ENCODE measurements at regions not wholly inside any gene's neighbourhood (a gene's known extent, or its start where the extent isn't known, plus 50 kb on each side); places are given as distances from the start of the nearest gene placed in this dataset.

- no peak for DNase-seq
- Mint-ChIP-seq H3K36me3 (ENCODE audit: low read depth) (no peaks in the 10 kb centered on the region), H3K27me3 (ENCODE audit: low read depth, poor library complexity) (no peaks in the 10 kb centered on the region), H3K4me3 (no peak overlapping the region), H3K9me3 (no peaks in the 10 kb centered on the region), H3K27ac (no peak overlapping the region), H3K4me1 (no peaks in the 10 kb centered on the region)
- TF ChIP-seq CTCF (IDR thresholded peaks at IDR 0.05), result no peak
Observed at GRCh38 chr13:63195726-63196125, 1780.1 kb upstream of the PCDH20 start.

GRCh38 chr13:63190742-63191141 is 1775.1 kb upstream of the PCDH20 start:
- no peak for TF ChIP-seq CTCF (IDR thresholded peaks at IDR 0.05)
- Mint-ChIP-seq H3K9me3 (no peaks in the 10 kb centered on the region), H3K27me3 (ENCODE audit: low read depth, poor library complexity) (no peaks in the 10 kb centered on the region), H3K27ac (no peak overlapping the region), H3K4me3 (no peak overlapping the region), H3K4me1 (no peaks in the 10 kb centered on the region), H3K36me3 (ENCODE audit: low read depth) (no peaks in the 10 kb centered on the region)
- no peak for DNase-seq

- no peak for TF ChIP-seq CTCF (IDR thresholded peaks at IDR 0.05)
- H3K36me3 Mint-ChIP-seq (ENCODE audit: low read depth), result no peaks in the 10 kb centered on the region
- DNase-seq, result no peak
Observed at GRCh38 chr13:63190219-63190618, 1774.6 kb upstream of the PCDH20 start.

GRCh38 chr13:63189712-63190111 is 1774.1 kb upstream of the PCDH20 start:
- Mint-ChIP-seq H3K9me3 (no peaks in the 10 kb centered on the region), H3K4me3 (no peak overlapping the region), H3K4me1 (no peaks in the 10 kb centered on the region), H3K36me3 (ENCODE audit: low read depth) (no peaks in the 10 kb centered on the region), H3K27me3 (ENCODE audit: low read depth, poor library complexity) (no peaks in the 10 kb centered on the region), H3K27ac (no peak overlapping the region)
- no peak for TF ChIP-seq CTCF (IDR thresholded peaks at IDR 0.05)
- DNase-seq, result no peak

More at GRCh38 chr13:63190219-63190618, 1774.6 kb upstream of the PCDH20 start:
- H3K27ac Mint-ChIP-seq, result no peak overlapping the region
- no peak overlapping the region for H3K4me3 Mint-ChIP-seq
- H3K9me3 Mint-ChIP-seq, result no peaks in the 10 kb centered on the region
- no peaks in the 10 kb centered on the region for H3K4me1 Mint-ChIP-seq
- H3K27me3 Mint-ChIP-seq (ENCODE audit: low read depth, poor library complexity), result no peaks in the 10 kb centered on the region

- H3K27ac Mint-ChIP-seq, result no peak overlapping the region
- peaks cover 20% of the 10 kb centered on the region for H3K9me3 Mint-ChIP-seq
- no peak for DNase-seq
- no peaks in the 10 kb centered on the region for H3K27me3 Mint-ChIP-seq (ENCODE audit: low read depth, poor library complexity)
- H3K4me3 Mint-ChIP-seq, result no peak overlapping the region
- TF ChIP-seq CTCF (IDR thresholded peaks at IDR 0.05), result no peak
- no peaks in the 10 kb centered on the region for H3K4me1 Mint-ChIP-seq
- H3K36me3 Mint-ChIP-seq (ENCODE audit: low read depth), result no peaks in the 10 kb centered on the region
Observed at GRCh38 chr13:63184693-63185092, 1769.0 kb upstream of the PCDH20 start.

- TF ChIP-seq CTCF (IDR thresholded peaks at IDR 0.05), result no peak
- DNase-seq, result no peak
- H3K9me3 Mint-ChIP-seq, result peaks cover 3% of the 10 kb centered on the region
- H3K27ac Mint-ChIP-seq, result no peak overlapping the region
- no peaks in the 10 kb centered on the region for H3K36me3 Mint-ChIP-seq (ENCODE audit: low read depth)
- H3K4me3 Mint-ChIP-seq, result no peak overlapping the region
- H3K4me1 Mint-ChIP-seq, result no peaks in the 10 kb centered on the region
- H3K27me3 Mint-ChIP-seq (ENCODE audit: low read depth, poor library complexity), result no peaks in the 10 kb centered on the region
Observed at GRCh38 chr13:63175536-63175935, 1759.9 kb upstream of the PCDH20 start.
